K562 (cell line): ENCODE measurements at regions not wholly inside any gene's neighbourhood (a gene's known extent, or its start where the extent isn't known, plus 50 kb on each side); places are given as distances from the start of the nearest gene placed in this dataset.

Experiments
- ATAC-seq: fragments of 200-7000 bp; cut with Tn5 transposase; 3 replicates; pipeline ENCODE4 v1.9.1; 2020; ENCODE audit warnings: moderate library complexity
- BruUV-seq: library from RNA; stranded (reverse); fragments of 400-500 nt; replicated peaks from 2 replicates; lab custom pipeline; 2021; lab: Mats Ljungman, UMichigan
- CTCF ChIA-PET: fragments of 300-600 bp; formaldehyde crosslinking; extraction: SDS; loops from one replicate; lab custom pipeline; 2021; ENCODE audit warnings: low intra/inter-chr PET ratio; lab: Yijun Ruan, JAX
- POLR2A ChIA-PET: fragments of 300-600, 350-650 bp; sonication (Branson Sonifier 250); formaldehyde crosslinking; extraction: SDS; loops from one replicate; lab custom pipeline; 2021; ENCODE audit warnings: antibody characterized with exemption, inconsistent platforms; lab: Yijun Ruan, JAX
- DNase-seq, 4 experiments: peaks; one replicate each; pipeline versions ENCODE4 v3.0.0 to v3.0.0-alpha.2; 2011 to 2018; ENCODE audit warnings: low spot score in 3 of 4, mixed read lengths in 3 of 4; ENCODE audit errors: extremely low read depth in 1 of 4
- FAIRE-seq: peaks from 2 replicates; lab custom pipeline; 2011; peaks lifted over from hg19 to GRCh38; lab: Jason Lieb, UNC
- H2AFZ ChIP-seq: 2 replicates; pipeline ENCODE4 v1.6.0; 2011; ENCODE audit warnings: low read depth, low read length, control low read depth, inconsistent platforms
- H3K27ac ChIP-seq: fragments of 200-600 bp; 3 replicates; pipeline ENCODE4 v1.8.0; 2011; ENCODE audit warnings: low read depth, mild to moderate bottlenecking, control low read depth, inconsistent platforms, low read length, moderate library complexity, mixed read lengths; ENCODE audit errors: extremely low read depth
- H3K27me3 ChIP-seq, 2 experiments: fragments of 300-600 bp in 1 of 2; 2 replicates in 1 of 2; 3 replicates in 1 of 2; pipeline versions ENCODE4 v1.6.0 to v1.8.0; 2011; ENCODE audit warnings: inconsistent platforms in 2 of 2, low read length in 2 of 2, mild to moderate bottlenecking in 1 of 2, mixed read lengths in 1 of 2, moderate library complexity in 1 of 2; ENCODE audit not compliant: control insufficient read depth in 2 of 2, insufficient read depth in 2 of 2
- H3K36me3 ChIP-seq: fragments of 300-600 bp; 3 replicates; pipeline ENCODE4 v1.8.0; 2011; ENCODE audit warnings: mild to moderate bottlenecking, low read length, inconsistent platforms; ENCODE audit not compliant: control insufficient read depth, insufficient read depth
- H3K4me1 ChIP-seq, 2 experiments: fragments of 200-600 bp in 1 of 2; replicated peaks in 1 of 2; 2 replicates in 1 of 2; 3 replicates in 1 of 2; pipeline versions ENCODE4 v1.5.1 to v1.8.0; 2011; ENCODE audit warnings: inconsistent platforms in 2 of 2, low read length in 2 of 2, mild to moderate bottlenecking in 1 of 2, mixed read lengths in 1 of 2, moderate library complexity in 1 of 2; ENCODE audit not compliant: control insufficient read depth in 2 of 2, insufficient read depth in 2 of 2
- H3K4me2 ChIP-seq: 2 replicates; pipeline ENCODE4 v1.6.1; 2011; ENCODE audit warnings: low read length, control low read depth, inconsistent platforms, mixed read lengths; ENCODE audit not compliant: insufficient read depth
- H3K4me3 ChIP-seq: fragments of 200-600 bp; sonication (generic), shearing (Covaris generic); 2 replicates; pipeline ENCODE4 v1.5.1; 2016; ENCODE audit warnings: control low read depth, inconsistent platforms
- H3K79me2 ChIP-seq: fragments of 200-600 bp; 3 replicates; pipeline ENCODE4 v1.8.0; 2011; ENCODE audit warnings: low read length, inconsistent platforms; ENCODE audit not compliant: control insufficient read depth, insufficient read depth
- H3K9ac ChIP-seq, 2 experiments: 2 replicates each; pipeline versions ENCODE4 v1.6.0 to v1.6.1; 2011; ENCODE audit warnings: low read depth in 2 of 2, low read length in 2 of 2, control low read depth in 1 of 2, inconsistent platforms in 1 of 2, mild to moderate bottlenecking in 1 of 2, mixed read lengths in 1 of 2; ENCODE audit not compliant: insufficient read depth in 1 of 2
- H3K9me1 ChIP-seq: one replicate; pipeline ENCODE4 v1.6.0; 2011; ENCODE audit warnings: inconsistent platforms, mild to moderate bottlenecking, low read length, moderate library complexity; ENCODE audit not compliant: control insufficient read depth, insufficient read depth
- H3K9me3 ChIP-seq: replicated peaks from 2 replicates; pipeline ENCODE4 v1.5.1; 2011; ENCODE audit warnings: low read depth, low read length, inconsistent platforms; ENCODE audit not compliant: control insufficient read depth, insufficient read depth
- H4K20me1 ChIP-seq: replicated peaks from 2 replicates; pipeline ENCODE4 v1.6.1; 2011; ENCODE audit warnings: low read length, inconsistent platforms, mixed read lengths; ENCODE audit not compliant: control insufficient read depth, insufficient read depth
- CEBPB ChIP-seq: fragments of 450-650 bp; IDR thresholded peaks from 2 replicates; pipeline ENCODE4 v1.6.1; 2016; ENCODE audit warnings: missing genetic modification characterization, missing compliant biosample characterization
- FOXP4 ChIP-seq: sonication (generic); formaldehyde crosslinking; IDR thresholded peaks from 2 replicates; pipeline ENCODE4 v1.8.0; 2022; ENCODE audit warnings: mild to moderate bottlenecking, missing genetic modification reagents, borderline replicate concordance
- JUND ChIP-seq, 2 experiments: IDR thresholded peaks; 2 replicates in 1 of 2; 3 replicates in 1 of 2; pipeline ENCODE4 v1.6.1; 2011; ENCODE audit warnings: borderline replicate concordance in 2 of 2, low read depth in 2 of 2, low read length in 2 of 2, improper control_type of control experiment in 1 of 2, missing biosample characterization in 1 of 2, missing genetic modification characterization in 1 of 2, missing genetic modification reagents in 1 of 2
- NEUROD1 ChIP-seq: fragments of 150-350 bp; IDR thresholded peaks from 2 replicates; pipeline ENCODE4 v1.6.1; 2014; ENCODE audit warnings: borderline replicate concordance, low read length, low read depth; ENCODE audit not compliant: partially characterized antibody
- in situ Hi-C: fragments of 300-500 bp; cut with MboI; formaldehyde crosslinking; loops from 4 replicates; pipeline ENCODE4 v1.15.0; 2018; ENCODE audit warnings: inconsistent platforms, mixed read lengths
- intact Hi-C: fragments of 100-400 bp; cut with micrococcal nuclease; formaldehyde crosslinking; loops from 2 replicates; pipeline ENCODE4 v1.14.2; 2022

GRCh38 chr1:72379072-72379471 is 96.7 kb upstream of the NEGR1 start (continued):
- TF ChIP-seq FOXP4 (CRISPR knock-in tag) (no peak), NEUROD1 (no peak), JUND (IDR thresholded peaks at IDR 0.05; ENCODE audit: borderline replicate concordance, low read depth, low read length) (no peak), JUND (tag; IDR thresholded peaks at IDR 0.05; ENCODE audit: borderline replicate concordance, low read depth, low read length) (no peak)

- intact Hi-C loops (no loop called here), in situ Hi-C loops (no loop called here)
- no peaks in the 10 kb centered on the region for H3K36me3 ChIP-seq
- H3K4me2 ChIP-seq = no peak overlapping the region
- no peak overlapping the region for H2AFZ ChIP-seq
- CTCF ChIA-PET = no interaction called here
- no peak for TF ChIP-seq CEBPB (tag)
- TF ChIP-seq, all 486 proteins: peak for 0
- no TSS peak for BruUV-seq
- DNase-seq (no peak), FAIRE-seq (no peak), ATAC-seq (no peak)
- Histone ChIP-seq H3K27ac (no peak overlapping the region), H3K9me1 (no peaks in the 10 kb centered on the region), H3K79me2 (no peaks in the 10 kb centered on the region), H3K4me3 (no peak overlapping the region), H3K9ac (no peak overlapping the region), H3K27me3 (no peaks in the 10 kb centered on the region), H3K4me1 (no peaks in the 10 kb centered on the region), H3K9me3 (no peaks in the 10 kb centered on the region), H4K20me1 (no peaks in the 10 kb centered on the region)
- POLR2A ChIA-PET = no interaction called here
These were observed 92.9 kb upstream of the NEGR1 start for GRCh38 chr1:72375226-72375625.
